Ishikawa (cell line): ENCODE measurements at regions not wholly inside any gene's neighbourhood (a gene's known extent, or its start where the extent isn't known, plus 50 kb on each side); places are given as distances from the start of the nearest gene placed in this dataset.

Experiments used
- CREB1 ChIP-seq: IDR thresholded peaks from 2 replicates; pipeline ENCODE4 v1.6.1; 2012; ENCODE audit warnings: low read depth
- EP300 ChIP-seq: IDR thresholded peaks from 2 replicates; pipeline ENCODE4 v1.6.1; 2012; ENCODE audit warnings: borderline replicate concordance
- FOXM1 ChIP-seq: IDR thresholded peaks from 2 replicates; pipeline ENCODE4 v1.6.1; 2012; ENCODE audit warnings: low read depth, borderline replicate concordance
- NFIC ChIP-seq: IDR thresholded peaks from 2 replicates; pipeline ENCODE4 v1.6.1; 2012
- TAF1 ChIP-seq: IDR thresholded peaks from 2 replicates; pipeline ENCODE4 v1.6.1; 2012; ENCODE audit warnings: low read depth, mild to moderate bottlenecking
- YY1 ChIP-seq: IDR thresholded peaks from 2 replicates; pipeline ENCODE4 v1.6.1; 2012; ENCODE audit warnings: low read depth
- ZBTB7A ChIP-seq: IDR thresholded peaks from 2 replicates; pipeline ENCODE4 v1.6.1; 2012; ENCODE audit warnings: low read depth
- TF ChIP-seq, protein P1 (sequence below): IDR thresholded peaks from 2 replicates; pipeline ENCODE4 v1.6.1; 2012; ENCODE audit warnings: low read depth, mild to moderate bottlenecking

GRCh38 chr13:22017226-22017625 lies 346.4 kb downstream of the FGF9 start:
- TF ChIP-seq TAF1 (no peak), ZBTB7A (no peak), NFIC (no peak), EP300 (no peak), CREB1 (no peak), YY1 (no peak), FOXM1 (no peak)
- TF ChIP-seq, protein P1, sequence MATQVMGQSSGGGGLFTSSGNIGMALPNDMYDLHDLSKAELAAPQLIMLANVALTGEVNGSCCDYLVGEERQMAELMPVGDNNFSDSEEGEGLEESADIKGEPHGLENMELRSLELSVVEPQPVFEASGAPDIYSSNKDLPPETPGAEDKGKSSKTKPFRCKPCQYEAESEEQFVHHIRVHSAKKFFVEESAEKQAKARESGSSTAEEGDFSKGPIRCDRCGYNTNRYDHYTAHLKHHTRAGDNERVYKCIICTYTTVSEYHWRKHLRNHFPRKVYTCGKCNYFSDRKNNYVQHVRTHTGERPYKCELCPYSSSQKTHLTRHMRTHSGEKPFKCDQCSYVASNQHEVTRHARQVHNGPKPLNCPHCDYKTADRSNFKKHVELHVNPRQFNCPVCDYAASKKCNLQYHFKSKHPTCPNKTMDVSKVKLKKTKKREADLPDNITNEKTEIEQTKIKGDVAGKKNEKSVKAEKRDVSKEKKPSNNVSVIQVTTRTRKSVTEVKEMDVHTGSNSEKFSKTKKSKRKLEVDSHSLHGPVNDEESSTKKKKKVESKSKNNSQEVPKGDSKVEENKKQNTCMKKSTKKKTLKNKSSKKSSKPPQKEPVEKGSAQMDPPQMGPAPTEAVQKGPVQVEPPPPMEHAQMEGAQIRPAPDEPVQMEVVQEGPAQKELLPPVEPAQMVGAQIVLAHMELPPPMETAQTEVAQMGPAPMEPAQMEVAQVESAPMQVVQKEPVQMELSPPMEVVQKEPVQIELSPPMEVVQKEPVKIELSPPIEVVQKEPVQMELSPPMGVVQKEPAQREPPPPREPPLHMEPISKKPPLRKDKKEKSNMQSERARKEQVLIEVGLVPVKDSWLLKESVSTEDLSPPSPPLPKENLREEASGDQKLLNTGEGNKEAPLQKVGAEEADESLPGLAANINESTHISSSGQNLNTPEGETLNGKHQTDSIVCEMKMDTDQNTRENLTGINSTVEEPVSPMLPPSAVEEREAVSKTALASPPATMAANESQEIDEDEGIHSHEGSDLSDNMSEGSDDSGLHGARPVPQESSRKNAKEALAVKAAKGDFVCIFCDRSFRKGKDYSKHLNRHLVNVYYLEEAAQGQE: no peak
